DMS153 (cell line): ENCODE measurements at regions not wholly inside any gene's neighbourhood (a gene's known extent, or its start where the extent isn't known, plus 50 kb on each side); places are given as distances from the start of the nearest gene placed in this dataset.

ENCODE experiments used
- DNase-seq: peaks from one replicate; lab custom pipeline; 2025; lab: John Stamatoyannopoulos, UW

- no peak for DNase-seq
Measured at GRCh38 chr9:108239696-108240321, 616.0 kb downstream of the ACTL7B start.

DNA sequence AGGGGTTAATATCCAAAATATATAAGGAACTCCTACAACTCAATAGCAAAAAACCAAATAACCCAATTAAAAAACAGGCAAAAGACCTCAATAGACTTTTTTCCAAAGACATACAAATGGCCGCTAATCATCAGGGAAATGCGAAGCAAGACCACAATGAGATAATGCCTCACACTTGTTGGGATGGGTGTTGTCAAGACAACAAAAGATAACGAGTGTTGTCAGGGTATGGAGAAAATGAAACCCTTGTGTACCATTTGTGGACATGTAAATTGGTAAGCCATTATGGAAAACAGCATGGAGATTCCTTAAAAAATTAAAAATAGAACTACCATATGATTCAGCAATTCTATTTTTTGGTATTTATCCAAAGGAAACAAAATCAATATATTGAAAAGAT, 620.2 kb downstream of the ACTL7B start:
- DNase-seq: no peak

- DNase-seq: no peak
Measured at GRCh38 chr9:108234811-108235210, 621.0 kb downstream of the ACTL7B start.

DNA sequence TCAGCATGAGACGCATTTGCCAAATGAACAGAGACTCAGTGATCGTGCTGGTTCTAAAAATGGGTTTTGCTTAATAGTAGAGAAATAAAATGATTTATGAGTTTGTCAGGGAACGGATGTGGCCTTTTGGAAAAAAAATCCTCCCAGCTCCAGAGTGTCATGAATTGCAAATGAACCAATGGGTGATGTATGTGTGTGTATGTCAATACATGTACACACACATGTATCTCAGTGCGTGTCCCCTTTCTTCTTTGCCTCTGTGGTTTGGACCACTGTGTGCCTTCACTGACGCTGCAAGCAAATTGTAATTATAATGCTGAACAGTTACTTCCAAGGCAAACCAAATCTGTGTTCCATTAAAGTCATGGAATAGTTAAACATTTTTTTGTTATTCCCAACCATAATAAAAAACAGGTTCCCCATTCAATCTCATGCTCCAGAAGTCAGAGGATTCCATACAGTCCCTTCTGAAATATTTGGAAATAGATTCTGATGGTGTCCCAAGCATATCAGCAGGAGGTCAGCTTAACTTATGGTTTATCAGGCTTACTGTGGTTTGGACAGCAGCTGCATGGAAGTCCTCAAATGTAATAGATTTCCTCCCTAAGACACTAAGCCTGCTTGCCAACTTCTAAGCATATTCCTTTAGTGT, 630.5 kb downstream of the ACTL7B start:
- no peak for DNase-seq

DNA sequence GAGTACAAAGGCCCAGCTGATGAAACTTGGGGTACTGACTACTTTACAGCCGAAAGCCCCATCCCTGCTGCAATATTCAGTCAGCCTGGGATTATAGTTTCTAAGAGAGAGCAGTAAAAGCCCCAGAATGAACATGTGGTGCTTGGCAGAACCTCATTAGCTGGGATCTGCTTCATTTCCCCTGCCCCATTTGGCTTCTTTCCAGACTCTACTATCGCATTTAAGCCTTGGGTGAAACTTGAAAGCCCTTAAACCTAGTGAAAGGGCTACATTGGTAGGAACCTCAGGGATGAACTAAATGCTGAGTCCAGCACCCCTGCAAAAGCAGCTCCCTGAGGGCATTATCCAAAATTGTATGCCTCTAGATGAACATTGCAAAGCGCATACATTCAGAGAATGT, 631.1 kb downstream of the ACTL7B start:
- DNase-seq: no peak

DNA sequence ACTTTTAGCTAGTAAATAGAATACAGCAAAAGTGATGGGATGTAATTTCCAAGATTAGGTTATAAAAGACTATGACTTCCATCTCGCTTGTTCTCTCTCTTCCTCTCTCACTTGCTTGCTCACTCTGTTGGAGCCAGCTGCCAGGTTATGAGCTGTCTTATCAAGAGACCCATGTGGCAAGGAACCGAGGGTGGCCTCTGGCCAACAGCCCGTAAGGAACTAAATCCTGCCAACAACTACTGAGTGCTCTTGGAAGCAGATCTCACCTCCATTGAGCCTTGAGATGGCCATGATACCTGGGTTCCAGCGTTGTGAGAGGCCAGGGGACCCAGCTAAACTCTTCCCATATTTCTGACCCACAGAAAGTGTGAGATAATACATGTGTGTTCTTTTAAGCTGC, 636.1 kb downstream of the ACTL7B start:
- DNase-seq: no peak

- no peak for DNase-seq
Measured at GRCh38 chr9:108217431-108218349, 638.1 kb downstream of the ACTL7B start.

DNA sequence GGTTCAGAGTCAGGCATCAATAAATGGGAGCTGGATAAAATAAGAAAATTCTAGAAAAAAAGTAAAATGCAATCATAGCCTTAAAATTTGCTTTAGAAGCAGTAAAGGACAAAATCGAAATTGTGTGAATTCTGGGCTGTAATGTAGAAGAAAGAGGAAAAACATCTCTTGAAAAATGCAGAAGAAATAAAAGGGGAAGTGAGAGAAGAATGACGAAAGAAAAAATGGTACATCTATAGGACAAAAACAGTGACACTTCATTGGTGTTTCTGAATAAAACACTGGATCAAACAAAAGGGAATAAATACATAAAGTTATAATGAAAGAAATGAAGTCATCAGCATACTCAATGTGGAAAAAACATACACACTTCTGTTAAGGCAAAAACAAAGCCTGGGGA, 642.3 kb downstream of the ACTL7B start:
- DNase-seq: no peak

GRCh38 chr9:108212184-108212583, 643.6 kb downstream of the ACTL7B start:
- DNase-seq: no peak

- no peak for DNase-seq
Measured at GRCh38 chr9:108211411-108211955, 644.3 kb downstream of the ACTL7B start.

- DNase-seq: no peak
Measured at GRCh38 chr9:108209132-108209685, 646.6 kb downstream of the ACTL7B start.

DNA sequence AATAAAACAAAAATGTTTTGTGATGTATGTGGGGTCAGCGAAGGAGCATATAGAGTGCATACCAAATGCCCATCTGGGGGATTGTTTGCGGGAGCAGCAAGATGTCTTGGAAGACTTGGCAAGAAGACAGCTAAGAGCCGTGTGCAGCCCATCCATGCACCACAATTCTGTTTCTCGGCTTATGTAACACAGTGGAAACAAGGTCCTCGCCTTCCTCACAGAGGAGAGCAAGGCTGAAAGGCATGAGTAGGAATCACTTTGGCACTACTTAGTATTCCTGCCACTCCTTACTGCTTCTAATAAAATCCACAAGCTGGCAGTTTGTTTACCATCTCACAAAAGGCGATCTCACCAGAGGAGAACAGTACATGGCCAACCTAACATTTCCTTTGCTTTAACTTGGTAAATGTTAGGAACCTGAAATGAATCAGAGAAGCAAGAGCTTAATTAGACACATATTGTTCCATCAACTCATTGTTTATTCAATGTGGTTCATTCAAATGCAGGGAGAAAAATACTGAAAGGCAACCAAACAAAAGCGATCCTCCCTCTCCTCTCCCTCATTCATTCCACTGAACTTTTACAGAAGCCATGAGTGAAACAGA, 648.1 kb downstream of the ACTL7B start:
- no peak for DNase-seq

- no peak for DNase-seq
Measured at GRCh38 chr9:108205276-108205675, 650.5 kb downstream of the ACTL7B start.

GRCh38 chr9:108197899-108198298, 657.9 kb downstream of the ACTL7B start:
- no peak for DNase-seq

- no peak for DNase-seq
Measured at GRCh38 chr9:108197008-108197365, 658.8 kb downstream of the ACTL7B start.

DNA sequence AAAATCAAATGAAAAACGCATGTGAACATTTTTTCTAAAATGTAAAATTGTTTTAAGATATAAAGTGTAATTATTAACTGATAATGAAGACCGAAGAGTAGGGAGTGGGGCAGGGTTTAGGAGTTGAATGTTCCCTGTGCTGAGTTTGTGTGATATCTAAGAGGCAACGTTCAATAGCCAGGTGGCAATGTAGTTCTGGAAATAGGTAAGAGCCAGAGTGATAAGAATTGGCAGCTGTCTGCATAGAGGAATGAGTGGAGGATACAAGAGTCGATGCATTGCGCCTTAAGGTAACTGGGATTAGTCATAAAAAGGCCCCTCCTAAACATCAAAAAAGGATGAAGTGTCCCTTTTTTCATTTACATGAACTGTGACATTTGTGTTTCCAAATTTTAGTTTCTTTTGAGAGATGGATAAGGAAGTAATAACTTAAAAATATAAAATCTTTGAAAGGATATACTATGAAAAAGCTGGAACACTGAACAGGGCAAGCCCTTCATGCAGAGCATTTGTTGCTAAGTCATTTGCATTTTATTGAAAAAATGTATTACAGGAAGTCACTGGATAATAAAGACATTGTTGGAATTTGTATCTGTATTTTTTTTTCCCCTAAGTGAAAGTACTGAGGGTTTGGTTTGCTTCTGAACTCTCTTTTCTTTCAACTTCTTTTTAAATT, 659.3 kb downstream of the ACTL7B start:
- DNase-seq: no peak

DNA sequence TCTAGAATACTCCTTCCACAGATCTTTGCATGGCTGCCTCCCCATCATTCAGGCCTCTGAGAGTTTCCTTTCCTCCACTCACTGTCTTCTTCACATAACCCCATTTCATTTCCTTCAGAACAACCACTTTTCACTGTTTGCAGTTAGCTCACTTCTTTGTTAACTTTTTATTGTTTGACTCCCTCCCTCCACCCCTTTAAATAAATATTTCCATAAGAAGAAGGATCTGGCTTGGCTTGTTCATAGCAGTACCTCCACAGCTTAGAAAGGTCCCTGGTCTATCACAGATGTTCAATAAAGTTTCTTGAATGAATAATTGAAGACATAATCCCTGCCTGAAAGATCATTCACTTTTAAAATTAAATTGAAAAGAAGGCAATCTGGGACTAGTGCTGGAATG, 661.6 kb downstream of the ACTL7B start:
- DNase-seq: no peak

DNA sequence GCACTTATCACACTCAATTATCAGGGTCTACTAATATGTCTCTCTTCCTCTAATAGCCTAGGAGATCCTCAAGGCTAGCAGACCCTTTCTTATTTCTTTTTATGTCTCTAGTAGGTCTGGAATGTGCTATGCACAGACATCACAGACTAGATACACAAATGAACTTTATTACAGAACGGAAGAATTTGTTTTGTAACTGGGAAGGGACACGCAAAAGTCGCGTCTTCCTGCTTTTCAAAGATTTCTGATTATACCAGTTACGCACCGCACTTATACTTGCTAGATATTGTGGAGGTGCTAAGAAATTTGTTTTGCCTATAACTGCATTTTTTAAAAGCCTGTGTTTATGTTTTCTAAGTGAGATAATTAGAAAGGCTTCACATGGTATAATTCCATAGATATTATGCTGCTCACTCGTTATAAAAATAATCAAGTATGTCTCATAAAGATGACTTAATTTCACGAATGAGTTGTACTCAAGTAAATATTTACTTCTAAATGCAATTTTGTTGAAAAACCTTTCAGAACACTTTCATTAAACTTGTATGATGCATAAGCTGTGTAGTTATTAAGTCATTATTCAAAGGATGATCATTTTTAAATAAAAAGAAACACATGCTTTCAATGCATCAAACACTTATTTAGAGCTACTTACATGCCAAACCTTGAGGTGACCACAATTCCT, 662.6 kb downstream of the ACTL7B start:
- no peak for DNase-seq

DNA sequence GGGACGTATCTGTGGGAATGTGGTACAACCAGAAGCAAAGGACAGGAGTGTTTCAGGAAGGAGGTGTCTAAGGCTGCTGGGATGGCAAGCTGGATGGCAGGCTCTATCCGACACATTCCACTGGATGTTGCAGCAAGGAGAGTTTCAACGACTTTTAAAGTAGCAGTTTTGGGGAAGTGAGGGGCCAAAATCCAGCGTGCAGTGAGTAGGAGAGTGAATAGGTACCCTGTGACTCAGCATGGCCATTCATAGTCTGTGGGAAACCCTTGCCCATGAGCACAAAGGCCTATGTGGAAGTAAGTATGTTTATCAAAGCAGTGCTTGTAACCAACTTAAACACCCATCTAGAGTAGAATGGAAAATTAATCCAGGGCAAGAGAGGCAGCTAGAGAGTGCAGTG, 664.7 kb downstream of the ACTL7B start:
- DNase-seq: no peak

- no peak for DNase-seq
Measured at GRCh38 chr9:108188976-108189375, 666.8 kb downstream of the ACTL7B start.

DNA sequence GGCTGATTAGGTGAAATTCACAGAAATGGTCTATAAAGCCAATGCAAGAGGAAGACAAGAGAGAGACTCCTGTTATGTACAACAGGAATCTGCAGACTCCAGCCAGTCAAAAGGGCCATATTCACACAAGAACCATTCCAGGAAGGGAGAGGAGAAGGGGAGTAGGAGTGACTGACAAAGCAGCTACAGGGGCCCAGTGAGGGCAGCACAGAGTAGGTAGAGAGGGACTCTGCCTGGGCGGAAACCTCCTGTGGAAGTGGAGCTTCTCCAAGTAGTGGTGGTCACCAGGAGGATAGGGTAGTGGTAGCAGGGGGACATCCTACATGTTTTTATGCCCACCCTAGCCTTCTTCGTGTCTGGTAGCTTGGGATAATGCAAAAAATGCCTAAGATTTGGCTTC, 667.3 kb downstream of the ACTL7B start:
- no peak for DNase-seq
